A673 (cell line): ENCODE measurements at regions not wholly inside any gene's neighbourhood (a gene's known extent, or its start where the extent isn't known, plus 50 kb on each side); places are given as distances from the start of the nearest gene placed in this dataset.

ENCODE experiments used
- BruUV-seq: library from RNA; stranded (reverse); fragments of 400-500 nt; replicated peaks from 2 replicates; lab custom pipeline; 2021; lab: Mats Ljungman, UMichigan
- CTCF ChIA-PET: fragments of 300-600 bp; sonication (Branson Sonifier 250); formaldehyde crosslinking; loops from one replicate; lab custom pipeline; 2022; ENCODE audit warnings: antibody characterized with exemption; lab: Charles Lee
- POLR2A ChIA-PET: fragments of 300-600 bp; sonication (Branson Sonifier 250); formaldehyde crosslinking; loops from one replicate; lab custom pipeline; 2022; ENCODE audit warnings: antibody characterized with exemption; ENCODE audit not compliant: low non-redundant PET; lab: Charles Lee
- DNase-seq: peaks from one replicate; pipeline ENCODE4 v3.0.0-alpha.2; 2015; ENCODE audit warnings: low spot score
- H3K27ac ChIP-seq: fragments of 200-600 bp; sonication (generic); 2 replicates; pipeline ENCODE4 v1.5.1; 2016; ENCODE audit warnings: mixed run types, low read depth, mild to moderate bottlenecking, mixed read lengths, antibody characterized with exemption, low read length; ENCODE audit not compliant: poor library complexity, severe bottlenecking
- H3K27me3 ChIP-seq: fragments of 200-600 bp; sonication (generic); replicated peaks from 2 replicates; pipeline ENCODE4 v1.6.1; 2017; ENCODE audit warnings: mixed run types, low read depth, mild to moderate bottlenecking, mixed read lengths, antibody characterized with exemption, low read length; ENCODE audit not compliant: insufficient read depth, poor library complexity
- H3K36me3 ChIP-seq: fragments of 200-600 bp; sonication (generic); 2 replicates; pipeline ENCODE4 v1.6.1; 2016; ENCODE audit warnings: mixed run types, mild to moderate bottlenecking, mixed read lengths, antibody characterized with exemption, low read length; ENCODE audit not compliant: insufficient read depth, poor library complexity, severe bottlenecking
- H3K4me1 ChIP-seq: fragments of 200-600 bp; sonication (generic); 2 replicates; pipeline ENCODE4 v1.6.1; 2017; ENCODE audit warnings: mixed run types, mild to moderate bottlenecking, mixed read lengths, antibody characterized with exemption, low read length; ENCODE audit not compliant: insufficient read depth, poor library complexity, severe bottlenecking
- H3K4me3 ChIP-seq: fragments of 200-600 bp; sonication (generic); 2 replicates; pipeline ENCODE4 v1.5.1; 2016; ENCODE audit warnings: low read depth, mixed run types, mild to moderate bottlenecking, mixed read lengths, low read length; ENCODE audit not compliant: poor library complexity, severe bottlenecking
- H3K9me3 ChIP-seq: fragments of 200-600 bp; sonication (generic); 2 replicates; pipeline ENCODE4 v1.6.1; 2016; ENCODE audit warnings: mixed run types, low read depth, mild to moderate bottlenecking, mixed read lengths, antibody characterized with exemption, low read length; ENCODE audit not compliant: poor library complexity, severe bottlenecking
- EZH2 ChIP-seq: fragments of 200-600 bp; sonication (generic); IDR thresholded peaks from 2 replicates; pipeline ENCODE4 v1.6.1; 2017; ENCODE audit warnings: borderline replicate concordance, low read depth, mild to moderate bottlenecking, mixed read lengths, antibody characterized with exemption, low read length; ENCODE audit not compliant: poor library complexity, severe bottlenecking
- intact Hi-C: fragments of 100-400 bp; cut with micrococcal nuclease; formaldehyde crosslinking; loops from one replicate; pipeline ENCODE4 v1.10.0; 2022; ENCODE audit not compliant: unreplicated experiment
- TF ChIP-seq, protein P1 (sequence below): fragments of 300-800, 200-600 bp; sonication (generic); conservative IDR thresholded peaks from 2 replicates; pipeline ENCODE4 v1.5.1; 2017; ENCODE audit warnings: low read depth, mild to moderate bottlenecking, antibody characterized with exemption, low read length, moderate library complexity, mixed read lengths

DNA sequence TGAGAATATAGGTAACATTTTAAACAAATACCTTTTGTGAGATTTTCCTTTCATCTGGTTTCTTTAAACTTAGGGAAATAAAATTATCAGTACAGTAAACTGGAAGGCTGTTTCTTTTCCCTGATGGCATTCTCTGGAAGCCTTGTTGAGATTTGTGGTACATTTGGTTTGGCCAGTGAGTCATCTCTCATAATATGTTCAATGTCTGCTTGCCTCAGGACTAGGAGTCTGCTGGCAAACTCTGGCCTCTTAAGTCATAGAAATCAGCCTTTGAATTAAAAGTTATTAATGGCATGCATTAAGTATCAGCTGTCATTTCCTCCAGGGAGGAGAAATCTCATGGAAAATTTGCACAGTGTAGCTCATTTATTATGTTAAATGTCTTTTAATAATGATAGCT, 316.6 kb upstream of the KIAA1217 start:
- no peaks in the 10 kb centered on the region for H3K36me3 ChIP-seq
- no TSS peak for BruUV-seq
- H3K9me3 ChIP-seq = no peaks in the 10 kb centered on the region
- no peak overlapping the region for H3K4me3 ChIP-seq
- TF ChIP-seq, protein P1, sequence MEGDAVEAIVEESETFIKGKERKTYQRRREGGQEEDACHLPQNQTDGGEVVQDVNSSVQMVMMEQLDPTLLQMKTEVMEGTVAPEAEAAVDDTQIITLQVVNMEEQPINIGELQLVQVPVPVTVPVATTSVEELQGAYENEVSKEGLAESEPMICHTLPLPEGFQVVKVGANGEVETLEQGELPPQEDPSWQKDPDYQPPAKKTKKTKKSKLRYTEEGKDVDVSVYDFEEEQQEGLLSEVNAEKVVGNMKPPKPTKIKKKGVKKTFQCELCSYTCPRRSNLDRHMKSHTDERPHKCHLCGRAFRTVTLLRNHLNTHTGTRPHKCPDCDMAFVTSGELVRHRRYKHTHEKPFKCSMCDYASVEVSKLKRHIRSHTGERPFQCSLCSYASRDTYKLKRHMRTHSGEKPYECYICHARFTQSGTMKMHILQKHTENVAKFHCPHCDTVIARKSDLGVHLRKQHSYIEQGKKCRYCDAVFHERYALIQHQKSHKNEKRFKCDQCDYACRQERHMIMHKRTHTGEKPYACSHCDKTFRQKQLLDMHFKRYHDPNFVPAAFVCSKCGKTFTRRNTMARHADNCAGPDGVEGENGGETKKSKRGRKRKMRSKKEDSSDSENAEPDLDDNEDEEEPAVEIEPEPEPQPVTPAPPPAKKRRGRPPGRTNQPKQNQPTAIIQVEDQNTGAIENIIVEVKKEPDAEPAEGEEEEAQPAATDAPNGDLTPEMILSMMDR = no peak
- TF ChIP-seq EZH2 = no peak
- H3K4me1 ChIP-seq = no peaks in the 10 kb centered on the region
- ChIA-PET POLR2A (interaction anchor here (0.6 kb wide), 1 partner anchor 123 kb away, joined by 3 read pairs; no protein-coding TSS in a partner anchor), CTCF (interaction anchor here (0.6 kb wide), 1 partner anchor 30 kb away, joined by 6 read pairs; no protein-coding TSS in a partner anchor)
- peaks cover 8% of the 10 kb centered on the region for H3K27me3 ChIP-seq
- H3K27ac ChIP-seq = no peak overlapping the region
- intact Hi-C loops = no loop called here
- peak; percentile 19 for DNase-seq

- POLR2A ChIA-PET = no interaction called here
- Histone ChIP-seq H3K4me3 (no peak overlapping the region), H3K36me3 (no peaks in the 10 kb centered on the region), H3K9me3 (no peaks in the 10 kb centered on the region), H3K27ac (no peak overlapping the region), H3K4me1 (no peaks in the 10 kb centered on the region), H3K27me3 (no peaks in the 10 kb centered on the region)
- TF ChIP-seq, protein P1 = no peak
- no peak for TF ChIP-seq EZH2
- no TSS peak for BruUV-seq
- CTCF ChIA-PET = no interaction called here
- intact Hi-C loops = no loop called here
- no peak for DNase-seq
Measured at GRCh38 chr10:23897267-23897666, 311.7 kb upstream of the KIAA1217 start.

DNA sequence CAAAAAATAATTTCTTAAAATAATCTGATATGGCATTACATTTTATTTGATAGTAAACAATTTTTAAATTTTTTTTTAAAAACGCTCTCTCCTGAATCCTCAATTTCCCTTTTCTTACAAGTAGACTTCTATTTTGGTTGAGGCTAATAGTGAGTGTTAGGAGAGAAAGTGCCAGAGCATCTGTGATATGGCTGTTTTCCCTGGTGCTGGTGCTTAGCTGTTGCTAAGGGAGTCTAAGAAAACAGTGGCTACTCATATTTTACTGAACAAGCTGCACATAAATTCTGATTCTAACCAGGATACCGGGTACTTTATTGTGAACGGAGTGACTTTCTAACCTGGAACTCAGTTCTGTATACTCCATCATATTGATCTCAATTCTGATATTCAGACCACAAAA, 311.1 kb upstream of the KIAA1217 start:
- TF ChIP-seq, protein P1 = no peak
- TF ChIP-seq EZH2 = no peak
- intact Hi-C loops = no loop called here
- no TSS peak for BruUV-seq
- no peak overlapping the region for H3K27ac ChIP-seq
- H3K27me3 ChIP-seq = no peaks in the 10 kb centered on the region
- POLR2A ChIA-PET = no interaction called here
- CTCF ChIA-PET = no interaction called here
- H3K9me3 ChIP-seq = no peaks in the 10 kb centered on the region
- H3K4me1 ChIP-seq = no peaks in the 10 kb centered on the region
- H3K4me3 ChIP-seq = no peak overlapping the region
- H3K36me3 ChIP-seq = no peaks in the 10 kb centered on the region
- DNase-seq = no peak
